C4-2B (cell line): ENCODE measurements at regions not wholly inside any gene's neighbourhood (a gene's known extent, or its start where the extent isn't known, plus 50 kb on each side); places are given as distances from the start of the nearest gene placed in this dataset.

Experiments used
- ZFX ChIP-seq: fragments of 450-650 bp; IDR thresholded peaks from 2 replicates; pipeline ENCODE4 v1.6.1; 2017
- TF ChIP-seq, protein P1 (sequence below): fragments of 450-650 bp; conservative IDR thresholded peaks from 2 replicates; pipeline ENCODE4 v1.5.1; 2017; ENCODE audit warnings: mild to moderate bottlenecking

GRCh38 chr17:37840576-37840975 is 83.6 kb upstream of the TBC1D3K start:
- TF ChIP-seq, protein P1, sequence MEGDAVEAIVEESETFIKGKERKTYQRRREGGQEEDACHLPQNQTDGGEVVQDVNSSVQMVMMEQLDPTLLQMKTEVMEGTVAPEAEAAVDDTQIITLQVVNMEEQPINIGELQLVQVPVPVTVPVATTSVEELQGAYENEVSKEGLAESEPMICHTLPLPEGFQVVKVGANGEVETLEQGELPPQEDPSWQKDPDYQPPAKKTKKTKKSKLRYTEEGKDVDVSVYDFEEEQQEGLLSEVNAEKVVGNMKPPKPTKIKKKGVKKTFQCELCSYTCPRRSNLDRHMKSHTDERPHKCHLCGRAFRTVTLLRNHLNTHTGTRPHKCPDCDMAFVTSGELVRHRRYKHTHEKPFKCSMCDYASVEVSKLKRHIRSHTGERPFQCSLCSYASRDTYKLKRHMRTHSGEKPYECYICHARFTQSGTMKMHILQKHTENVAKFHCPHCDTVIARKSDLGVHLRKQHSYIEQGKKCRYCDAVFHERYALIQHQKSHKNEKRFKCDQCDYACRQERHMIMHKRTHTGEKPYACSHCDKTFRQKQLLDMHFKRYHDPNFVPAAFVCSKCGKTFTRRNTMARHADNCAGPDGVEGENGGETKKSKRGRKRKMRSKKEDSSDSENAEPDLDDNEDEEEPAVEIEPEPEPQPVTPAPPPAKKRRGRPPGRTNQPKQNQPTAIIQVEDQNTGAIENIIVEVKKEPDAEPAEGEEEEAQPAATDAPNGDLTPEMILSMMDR: no peak
- TF ChIP-seq ZFX: no peak
